NCI-H2081 (cell line): ENCODE measurements at regions not wholly inside any gene's neighbourhood (a gene's known extent, or its start where the extent isn't known, plus 50 kb on each side); places are given as distances from the start of the nearest gene placed in this dataset.

Experiments used
- DNase-seq, 2 experiments: peaks; one replicate each; lab custom pipeline; 2025; lab: John Stamatoyannopoulos, UW

- no peak for DNase-seq
Measured at GRCh38 chr6:88339761-88340160, 173.6 kb upstream of the CNR1 start.

- DNase-seq = no peak
Measured at GRCh38 chr6:88321306-88321705, 155.2 kb upstream of the CNR1 start.

GRCh38 chr6:88311561-88311960 lies 145.4 kb upstream of the CNR1 start:
- no peak for DNase-seq

- no peak for DNase-seq
Measured at GRCh38 chr6:88304520-88304919, 138.4 kb upstream of the CNR1 start.

GRCh38 chr6:88302769-88303225 lies 136.7 kb upstream of the CNR1 start:
- no peak for DNase-seq

GRCh38 chr6:88301888-88302768 lies 136.0 kb upstream of the CNR1 start:
- no peak for DNase-seq

- DNase-seq = no peak
Measured at GRCh38 chr6:88301256-88301655, 135.1 kb upstream of the CNR1 start.

- no peak for DNase-seq
Measured at GRCh38 chr6:88298066-88298845, 132.1 kb upstream of the CNR1 start.

GRCh38 chr6:88296694-88297093 lies 130.5 kb upstream of the CNR1 start:
- peak in 1 of 2 experiments; percentile 2 for DNase-seq

GRCh38 chr6:88295663-88296062 lies 129.5 kb upstream of the CNR1 start:
- DNase-seq = no peak

GRCh38 chr6:88294702-88295101 lies 128.6 kb upstream of the CNR1 start:
- DNase-seq = no peak

GRCh38 chr6:88290411-88290810 lies 124.3 kb upstream of the CNR1 start:
- DNase-seq = no peak

GRCh38 chr6:88287696-88288095 lies 121.5 kb upstream of the CNR1 start:
- no peak for DNase-seq

- no peak for DNase-seq
Measured at GRCh38 chr6:88276331-88276730, 110.2 kb upstream of the CNR1 start.

GRCh38 chr6:88268508-88268907 lies 102.4 kb upstream of the CNR1 start:
- no peak for DNase-seq

GRCh38 chr6:88266126-88266525 lies 100.0 kb upstream of the CNR1 start:
- DNase-seq = no peak

GRCh38 chr6:88263591-88263990 lies 97.4 kb upstream of the CNR1 start:
- no peak for DNase-seq

GRCh38 chr6:88262332-88262731 lies 96.2 kb upstream of the CNR1 start:
- no peak for DNase-seq

GRCh38 chr6:88251301-88251700 lies 85.2 kb upstream of the CNR1 start:
- no peak for DNase-seq

- DNase-seq = no peak
Measured at GRCh38 chr6:88248709-88249321, 82.7 kb upstream of the CNR1 start.

- DNase-seq = no peak
Measured at GRCh38 chr6:88246654-88247053, 80.5 kb upstream of the CNR1 start.

- DNase-seq = no peak
Measured at GRCh38 chr6:88244721-88245120, 78.6 kb upstream of the CNR1 start.

- DNase-seq = no peak
Measured at GRCh38 chr6:88238901-88239300, 72.8 kb upstream of the CNR1 start.
